Ovary (tissue), 7 donors: ENCODE measurements at regions not wholly inside any gene's neighbourhood (a gene's known extent, or its start where the extent isn't known, plus 50 kb on each side); places are given as distances from the start of the nearest gene placed in this dataset.

Experiments
- DNase-seq, 5 donors: peaks; one replicate each; pipeline ENCODE4 v3.0.0-alpha.2; 2019 to 2020
- H3K27ac ChIP-seq, 2 donors: fragments of 200-600 bp; one replicate each; pipeline versions ENCODE4 v1.5.1 to v1.8.0; 2019 to 2022
- H3K27me3 ChIP-seq: fragments of 200-600 bp; one replicate; pipeline ENCODE4 v1.8.0; 2022
- H3K36me3 ChIP-seq: fragments of 200-600 bp; sonication (generic); one replicate; pipeline ENCODE4 v1.5.1; 2019
- H3K4me1 ChIP-seq: one replicate; pipeline ENCODE4 v1.8.1; 2013; ENCODE audit warnings: mild to moderate bottlenecking, moderate library complexity; ENCODE audit not compliant: insufficient read depth
- H3K4me3 ChIP-seq: fragments of 200-600 bp; sonication (generic); one replicate; pipeline ENCODE4 v1.5.1; 2017
- H3K9me3 ChIP-seq, 2 donors: fragments of 200-600 bp in 1 of 2; sonication (generic) in 1 of 2; one replicate each; pipeline versions ENCODE4 v1.5.1 to v1.8.1; 2013 to 2019; ENCODE audit warnings: mild to moderate bottlenecking in 1 of 2, moderate library complexity in 1 of 2
- CTCF ChIP-seq, 3 donors: fragments of 450-650 bp in 2 of 3; fragments of 200-600 bp in 1 of 3; IDR thresholded peaks; one replicate each; pipeline versions ENCODE4 v1.5.1 to v1.8.0; 2016 to 2022; ENCODE audit warnings: antibody characterized with exemption in 3 of 3, mild to moderate bottlenecking in 1 of 3
- EP300 ChIP-seq: sonication (generic); formaldehyde crosslinking; IDR thresholded peaks from one replicate; pipeline ENCODE4 v1.6.1; 2017; ENCODE audit warnings: antibody characterized with exemption
- POLR2A ChIP-seq: fragments of 450-650 bp; IDR thresholded peaks from one replicate; pipeline ENCODE4 v1.6.1; 2017; ENCODE audit warnings: antibody characterized with exemption, mild to moderate bottlenecking, moderate library complexity
- WGBS, 3 donors: extraction: QIAGEN DNeasy Blood & Tissue Kit in 1 of 3; methylation state at CpG; one replicate each; pipeline versions ENCODE4 v1.1.5 to v1.1.7; 2013 to 2017; 5-methylcytosine and 5-hydroxymethylcytosine counted together
- intact Hi-C, 4 donors: fragments of 100-400 bp; cut with DNase I; formaldehyde crosslinking; loops; one replicate each; pipeline versions ENCODE4 v1.11.0 to v1.15.1; 2022 to 2023
- donor health status: DM: no; HTN: no; CAD: no; lungs with moderate emphysema.
- donor health status: DM: no; HTN: no; CAD: no.
- donor health status: Bipolar disorder and iron deficiency.
- donor health status: DM: no; HTN: no; CAD: no.
- donor health status: DM: yes; HTN: yes; CAD: no.

GRCh38 chr6:105994118-105994590 is 92.0 kb upstream of the PRDM1 start:
- intact Hi-C loops, result loop anchor here in 2 of 4 donors (10.0 kb wide), 3 partner anchors 91 to 509 kb away; partner anchors contain the start of gene PRDM1 (in 2 of the 2)
- TF ChIP-seq POLR2A (peak; percentile 25), CTCF (IDR thresholded peaks at IDR 0.05) (no peak)
- Histone ChIP-seq H3K4me1 (no peaks in the 10 kb centered on the region), H3K9me3 (no peaks in the 10 kb centered on the region), H3K4me3 (peak overlapping the region; percentile 64), H3K27ac (peak overlapping the region in 1 of 2 donors; percentile 73), H3K27me3 (no peaks in the 10 kb centered on the region), H3K36me3 (no peaks in the 10 kb centered on the region)
- WGBS, 3 donors, result 4 to 8% (median 7%) methylated on average over 44 of the region's 44 CpGs
- DNase-seq, result peak; percentile 27 to 50 (median 33)

GRCh38 chr6:105993341-105994117 is 92.6 kb upstream of the PRDM1 start:
- H3K4me3 ChIP-seq, result peak overlapping the region; percentile 64
- no peaks in the 10 kb centered on the region for H3K4me1 ChIP-seq
- H3K27ac ChIP-seq, result peak overlapping the region in 1 of 2 donors; percentile 73
- no peaks in the 10 kb centered on the region for H3K27me3 ChIP-seq
- no peaks in the 10 kb centered on the region for H3K9me3 ChIP-seq
- intact Hi-C loops, result loop anchor here in 2 of 4 donors (10.0 kb wide), 3 partner anchors 91 to 509 kb away; partner anchors contain the start of gene PRDM1 (in 2 of the 2)
- WGBS, 3 donors, result 27 to 40% (median 29%) methylated on average over 23 of the region's 23 CpGs
- H3K36me3 ChIP-seq, result no peaks in the 10 kb centered on the region
- no peak for DNase-seq
- TF ChIP-seq POLR2A, result no peak
- TF ChIP-seq CTCF (IDR thresholded peaks at IDR 0.05), result no peak
- TF ChIP-seq EP300, result no peak

- DNase-seq, result peak; percentile 84 to 92 (median 87)
- TF ChIP-seq CTCF (IDR thresholded peaks at IDR 0.05), result peak in 1 of 3 donors; percentile 8
- TF ChIP-seq POLR2A, result peak; percentile 17
- TF ChIP-seq EP300, result no peak
- Histone ChIP-seq H3K9me3 (no peaks in the 10 kb centered on the region), H3K36me3 (no peaks in the 10 kb centered on the region), H3K4me3 (peak overlapping the region; percentile 68), H3K4me1 (no peaks in the 10 kb centered on the region), H3K27ac (no peak overlapping the region), H3K27me3 (no peaks in the 10 kb centered on the region)
- WGBS, 3 donors, result 3% methylated on average over 34 of the region's 34 CpGs
- intact Hi-C loops, result loop anchor here in 2 of 4 donors (10.0 kb wide), 3 partner anchors 92 to 508 kb away; partner anchors contain the start of gene PRDM1 (in 2 of the 2)
Observed at GRCh38 chr6:105992315-105992961, 93.7 kb upstream of the PRDM1 start.

GRCh38 chr6:105991561-105992314 is 94.4 kb upstream of the PRDM1 start:
- Histone ChIP-seq H3K4me3 (peak overlapping the region; percentile 68), H3K4me1 (no peaks in the 10 kb centered on the region), H3K27me3 (no peaks in the 10 kb centered on the region), H3K9me3 (no peaks in the 10 kb centered on the region), H3K36me3 (no peaks in the 10 kb centered on the region), H3K27ac (no peak overlapping the region)
- intact Hi-C loops, result loop anchor here in 2 of 4 donors (10.0 kb wide), 3 partner anchors 93 to 507 kb away; partner anchors contain the start of gene PRDM1 (in 2 of the 2)
- DNase-seq, result peak; percentile 33 to 53 (median 37)
- no peak for TF ChIP-seq POLR2A
- no peak for TF ChIP-seq CTCF (IDR thresholded peaks at IDR 0.05)
- no peak for TF ChIP-seq EP300
- 7 to 9% (median 7%) methylated on average over 23 of the region's 23 CpGs for WGBS, 3 donors
